Progenitor cell of endocrine pancreas (in vitro differentiated cells): ENCODE measurements at regions not wholly inside any gene's neighbourhood (a gene's known extent, or its start where the extent isn't known, plus 50 kb on each side); places are given as distances from the start of the nearest gene placed in this dataset.

Source experiments
- DNase-seq: peaks from one replicate; pipeline ENCODE4 v3.0.0; 2021; ENCODE audit warnings: low spot score; ENCODE audit not compliant: unreplicated experiment
- H3K27ac Mint-ChIP-seq: 2 replicates; pipeline ENCODE4 v1.8.0; 2021; ENCODE audit warnings: mild to moderate bottlenecking, moderate library complexity, mixed read lengths
- H3K27me3 Mint-ChIP-seq: 2 replicates; pipeline ENCODE4 v1.8.0; 2021; ENCODE audit warnings: mixed read lengths
- H3K36me3 Mint-ChIP-seq: 2 replicates; pipeline ENCODE4 v1.8.0; 2022; ENCODE audit warnings: mixed read lengths; ENCODE audit not compliant: insufficient read depth
- H3K4me1 Mint-ChIP-seq: 2 replicates; pipeline ENCODE4 v1.8.0; 2021; ENCODE audit warnings: low read depth, mixed read lengths
- H3K4me3 Mint-ChIP-seq: 2 replicates; pipeline ENCODE4 v1.8.0; 2021; ENCODE audit warnings: low read depth, mild to moderate bottlenecking, moderate library complexity, mixed read lengths
- H3K9me3 Mint-ChIP-seq: 2 replicates; pipeline ENCODE4 v1.8.0; 2021; ENCODE audit warnings: low read depth, mixed read lengths
- TF ChIP-seq, protein P1 (sequence below): fragments of 200-600 bp; sonication (generic); IDR thresholded peaks from one replicate; pipeline ENCODE4 v1.5.0; 2021; ENCODE audit warnings: antibody characterized with exemption, mild to moderate bottlenecking; ENCODE audit not compliant: unreplicated experiment

DNA sequence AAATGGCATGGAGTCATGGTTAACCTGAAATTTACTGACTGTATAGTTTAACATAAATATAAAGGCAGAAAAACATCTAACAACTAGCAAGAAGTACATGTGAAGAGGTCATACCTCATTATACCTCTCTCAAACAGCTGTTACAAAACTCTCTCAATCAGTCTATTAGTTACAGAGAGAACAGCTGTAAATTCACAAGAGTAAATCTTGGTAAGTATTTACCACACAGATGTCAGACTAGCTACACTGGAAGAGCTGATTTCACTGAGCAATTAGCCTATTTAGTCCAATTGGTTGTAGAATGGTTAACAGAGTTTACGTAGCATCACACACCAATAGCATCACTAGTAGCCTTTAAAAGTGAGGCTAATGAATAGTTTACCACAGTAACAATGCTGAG lies 463.4 kb upstream of the USP15 start:
- Mint-ChIP-seq H3K27me3 (no peaks in the 10 kb centered on the region), H3K27ac (no peak overlapping the region), H3K9me3 (peaks cover 3% of the 10 kb centered on the region), H3K4me1 (no peaks in the 10 kb centered on the region), H3K4me3 (no peak overlapping the region), H3K36me3 (no peaks in the 10 kb centered on the region)
- TF ChIP-seq, protein P1, sequence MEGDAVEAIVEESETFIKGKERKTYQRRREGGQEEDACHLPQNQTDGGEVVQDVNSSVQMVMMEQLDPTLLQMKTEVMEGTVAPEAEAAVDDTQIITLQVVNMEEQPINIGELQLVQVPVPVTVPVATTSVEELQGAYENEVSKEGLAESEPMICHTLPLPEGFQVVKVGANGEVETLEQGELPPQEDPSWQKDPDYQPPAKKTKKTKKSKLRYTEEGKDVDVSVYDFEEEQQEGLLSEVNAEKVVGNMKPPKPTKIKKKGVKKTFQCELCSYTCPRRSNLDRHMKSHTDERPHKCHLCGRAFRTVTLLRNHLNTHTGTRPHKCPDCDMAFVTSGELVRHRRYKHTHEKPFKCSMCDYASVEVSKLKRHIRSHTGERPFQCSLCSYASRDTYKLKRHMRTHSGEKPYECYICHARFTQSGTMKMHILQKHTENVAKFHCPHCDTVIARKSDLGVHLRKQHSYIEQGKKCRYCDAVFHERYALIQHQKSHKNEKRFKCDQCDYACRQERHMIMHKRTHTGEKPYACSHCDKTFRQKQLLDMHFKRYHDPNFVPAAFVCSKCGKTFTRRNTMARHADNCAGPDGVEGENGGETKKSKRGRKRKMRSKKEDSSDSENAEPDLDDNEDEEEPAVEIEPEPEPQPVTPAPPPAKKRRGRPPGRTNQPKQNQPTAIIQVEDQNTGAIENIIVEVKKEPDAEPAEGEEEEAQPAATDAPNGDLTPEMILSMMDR = no peak
- DNase-seq = no peak

DNA sequence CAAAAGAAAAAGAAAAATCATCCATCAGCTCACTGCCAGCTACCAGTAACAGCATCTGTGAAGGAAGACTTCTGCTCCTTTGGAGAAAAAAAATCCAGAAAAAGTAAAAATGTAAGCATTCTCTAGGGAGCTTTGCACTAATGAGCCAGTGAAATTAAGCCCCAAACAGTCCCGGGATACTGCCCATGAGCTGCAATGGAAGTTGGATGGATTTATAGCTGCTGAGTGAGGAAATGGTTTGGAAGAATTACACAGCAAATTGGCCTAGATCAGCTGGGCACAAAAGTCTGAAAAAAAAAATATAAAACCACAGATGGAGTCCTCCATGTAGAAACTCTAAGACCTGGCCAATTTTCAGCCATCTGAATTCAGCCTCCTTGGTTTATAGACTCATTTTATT lies 462.9 kb upstream of the USP15 start:
- no peak overlapping the region for H3K4me3 Mint-ChIP-seq
- TF ChIP-seq, protein P1 = no peak
- no peaks in the 10 kb centered on the region for H3K27me3 Mint-ChIP-seq
- no peak for DNase-seq
- no peaks in the 10 kb centered on the region for H3K9me3 Mint-ChIP-seq
- H3K27ac Mint-ChIP-seq = no peak overlapping the region
- no peaks in the 10 kb centered on the region for H3K36me3 Mint-ChIP-seq
- H3K4me1 Mint-ChIP-seq = no peaks in the 10 kb centered on the region

DNA sequence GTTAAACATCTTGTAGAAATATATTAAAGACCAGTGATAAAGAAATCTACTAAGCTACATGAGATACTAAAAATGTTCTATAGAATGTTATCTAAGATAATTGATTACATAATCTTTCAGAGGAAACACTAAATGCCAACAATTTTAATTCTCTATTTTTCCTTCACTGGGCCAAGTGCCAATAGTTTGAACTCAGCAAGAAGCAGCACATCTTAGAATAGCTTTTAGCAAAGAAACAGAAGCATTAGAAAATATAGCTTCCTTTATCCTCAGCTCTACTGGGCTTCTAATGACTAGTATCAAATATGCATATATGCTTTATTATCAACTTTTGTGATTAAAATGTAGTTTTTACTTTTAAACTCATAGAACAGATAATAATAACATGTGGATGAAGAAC lies 461.4 kb upstream of the USP15 start:
- Mint-ChIP-seq H3K4me1 (no peaks in the 10 kb centered on the region), H3K27ac (no peak overlapping the region), H3K9me3 (no peaks in the 10 kb centered on the region), H3K36me3 (no peaks in the 10 kb centered on the region), H3K4me3 (no peak overlapping the region), H3K27me3 (no peaks in the 10 kb centered on the region)
- no peak for DNase-seq
- TF ChIP-seq, protein P1 = no peak

DNA sequence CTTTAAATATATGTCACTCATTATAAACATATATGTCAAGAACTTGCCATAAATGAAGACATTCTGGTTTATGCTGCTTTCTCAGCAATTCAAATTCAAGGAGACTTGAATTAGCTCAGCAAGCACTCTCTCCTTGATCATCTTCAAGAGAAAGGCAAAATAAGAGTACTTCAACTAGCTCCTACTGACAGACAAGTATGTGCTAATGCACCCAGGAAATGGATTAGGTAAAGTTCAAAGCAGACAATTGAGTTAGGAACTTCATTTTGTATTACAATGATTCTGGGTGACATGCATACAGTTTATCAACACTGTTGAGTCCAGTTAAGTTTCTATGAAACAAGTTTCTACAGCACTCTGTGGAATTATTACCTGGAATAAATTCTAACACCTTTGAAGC lies 455.9 kb upstream of the USP15 start:
- peaks cover 2% of the 10 kb centered on the region for H3K36me3 Mint-ChIP-seq
- no peak overlapping the region for H3K27ac Mint-ChIP-seq
- H3K9me3 Mint-ChIP-seq = peaks cover 20% of the 10 kb centered on the region
- DNase-seq = no peak
- H3K4me3 Mint-ChIP-seq = no peak overlapping the region
- H3K4me1 Mint-ChIP-seq = no peaks in the 10 kb centered on the region
- H3K27me3 Mint-ChIP-seq = no peaks in the 10 kb centered on the region
- TF ChIP-seq, protein P1 = no peak

DNA sequence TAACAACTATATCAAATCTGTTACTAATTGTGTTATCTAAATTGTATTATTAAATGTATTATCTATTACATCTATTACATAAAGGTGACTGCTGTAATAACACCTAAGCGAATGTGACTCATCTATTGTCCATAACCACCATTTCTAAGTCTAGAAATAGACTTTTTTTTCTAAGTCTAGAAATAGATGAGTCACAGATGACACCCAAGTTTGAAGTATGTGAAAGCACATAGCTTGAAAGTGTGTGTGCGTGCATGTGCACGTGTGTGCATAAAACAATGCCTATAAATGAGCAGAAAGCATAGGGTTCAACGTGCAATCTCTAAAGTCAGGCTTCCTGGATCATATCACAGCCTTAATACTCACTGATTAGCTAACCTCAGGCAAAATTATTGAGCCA lies 451.3 kb upstream of the USP15 start:
- no peak for DNase-seq
- no peak overlapping the region for H3K27ac Mint-ChIP-seq
- no peak overlapping the region for H3K4me3 Mint-ChIP-seq
- TF ChIP-seq, protein P1 = no peak
- no peaks in the 10 kb centered on the region for H3K27me3 Mint-ChIP-seq
- peaks cover 20% of the 10 kb centered on the region for H3K9me3 Mint-ChIP-seq
- peaks cover 2% of the 10 kb centered on the region for H3K36me3 Mint-ChIP-seq
- no peaks in the 10 kb centered on the region for H3K4me1 Mint-ChIP-seq
